Heart left ventricle (tissue), 13 donors: ENCODE measurements at regions not wholly inside any gene's neighbourhood (a gene's known extent, or its start where the extent isn't known, plus 50 kb on each side); places are given as distances from the start of the nearest gene placed in this dataset.

Experiments
- POLR2A ChIP-seq, 2 donors: fragments of 450-650 bp; IDR thresholded peaks; one replicate each; pipeline ENCODE4 v1.6.1; 2017; ENCODE audit warnings: antibody characterized with exemption in 2 of 2, mild to moderate bottlenecking in 2 of 2, moderate library complexity in 2 of 2
- TF ChIP-seq, protein P1 (sequence below), 12 donors: fragments of 200-600 bp; sonication (generic) in 4 of 12; IDR thresholded peaks; one replicate each; pipeline versions ENCODE4 v1.5.0 to v1.8.0; 2018 to 2022; ENCODE audit warnings: antibody characterized with exemption in 12 of 12, mild to moderate bottlenecking in 5 of 12
- donor health status: ischemic (EF 13 %, LVEDD 7.1; RV severe dilation, severe dysfunction).
- donor health status: DM: no; HTN: yes; CAD: no.
- donor health status: DM: no; HTN: no; CAD: no.
- donor health status: ischemic (EF 25% LVEDD 6.9; RV normal size, moderate dysfunction).
- donor health status: ischemic (EF 25% LVEDD 5.7; RV mildly dilated, moderate dysfunction).
- donor health status: ischemic (EF 35%, LVEDD 5.7; RV mildly dilated, moderate dysfunction).
- donor health status: nonischemic (EF 11% LVEDD 7.7; RV severe dilation, severe dysfunction).
- donor health status: DM: yes; HTN: yes; CAD: no.
- donor health status: PGD.
- donor health status: ischemic (EF 29% LVEDD 5.4; RV normal size, mild dysfunction).
- donor health status: nonischemic (EF 23%, LVEDD 6.1; RV moderate dilation, normal function).

DNA sequence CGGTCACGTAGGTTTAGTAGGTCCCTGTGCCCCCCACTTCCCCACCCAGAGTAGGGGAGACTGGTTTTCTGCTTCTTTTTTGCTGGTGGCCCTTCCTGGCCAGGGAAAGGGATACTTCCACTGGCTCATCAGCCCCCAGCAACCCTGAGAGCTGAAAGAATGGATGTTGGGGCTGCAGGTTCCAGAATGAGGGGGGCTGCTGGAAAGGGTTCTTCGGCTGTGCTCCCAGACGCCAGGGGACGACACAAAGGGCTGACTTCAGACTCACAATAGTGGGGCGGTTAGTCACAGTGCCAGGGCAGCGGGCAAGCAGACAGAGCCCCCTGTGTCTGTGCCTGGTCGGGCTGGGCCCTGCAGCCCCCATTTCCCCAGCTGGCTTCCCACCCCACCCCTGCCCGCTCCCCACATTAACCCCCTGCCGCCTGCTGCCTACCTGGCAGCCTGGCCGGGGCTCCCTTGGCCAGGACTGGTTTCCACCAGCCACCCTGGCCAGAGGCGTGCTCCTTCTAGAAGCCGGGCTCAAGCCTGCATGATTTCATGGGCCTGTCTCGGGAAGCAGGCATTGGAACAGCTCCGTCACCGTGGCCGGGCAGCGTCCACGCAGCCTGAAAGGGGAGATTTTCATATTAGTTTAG lies 79.1 kb upstream of the WNT7B start:
- TF ChIP-seq, protein P1, sequence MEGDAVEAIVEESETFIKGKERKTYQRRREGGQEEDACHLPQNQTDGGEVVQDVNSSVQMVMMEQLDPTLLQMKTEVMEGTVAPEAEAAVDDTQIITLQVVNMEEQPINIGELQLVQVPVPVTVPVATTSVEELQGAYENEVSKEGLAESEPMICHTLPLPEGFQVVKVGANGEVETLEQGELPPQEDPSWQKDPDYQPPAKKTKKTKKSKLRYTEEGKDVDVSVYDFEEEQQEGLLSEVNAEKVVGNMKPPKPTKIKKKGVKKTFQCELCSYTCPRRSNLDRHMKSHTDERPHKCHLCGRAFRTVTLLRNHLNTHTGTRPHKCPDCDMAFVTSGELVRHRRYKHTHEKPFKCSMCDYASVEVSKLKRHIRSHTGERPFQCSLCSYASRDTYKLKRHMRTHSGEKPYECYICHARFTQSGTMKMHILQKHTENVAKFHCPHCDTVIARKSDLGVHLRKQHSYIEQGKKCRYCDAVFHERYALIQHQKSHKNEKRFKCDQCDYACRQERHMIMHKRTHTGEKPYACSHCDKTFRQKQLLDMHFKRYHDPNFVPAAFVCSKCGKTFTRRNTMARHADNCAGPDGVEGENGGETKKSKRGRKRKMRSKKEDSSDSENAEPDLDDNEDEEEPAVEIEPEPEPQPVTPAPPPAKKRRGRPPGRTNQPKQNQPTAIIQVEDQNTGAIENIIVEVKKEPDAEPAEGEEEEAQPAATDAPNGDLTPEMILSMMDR (IDR thresholded peaks at IDR 0.05), result no peak
- TF ChIP-seq POLR2A (IDR thresholded peaks at IDR 0.05), result no peak
